HEK293T (cell line): ENCODE measurements at regions not wholly inside any gene's neighbourhood (a gene's known extent, or its start where the extent isn't known, plus 50 kb on each side); places are given as distances from the start of the nearest gene placed in this dataset.

Source experiments
- ARNT ChIP-seq: fragments of 450-650 bp; IDR thresholded peaks from 2 replicates; pipeline ENCODE4 v1.6.1; 2017; ENCODE audit warnings: mild to moderate bottlenecking
- BHLHE40 ChIP-seq: fragments of 450-650 bp; IDR thresholded peaks from 2 replicates; pipeline ENCODE4 v1.6.1; 2016; ENCODE audit warnings: mild to moderate bottlenecking, moderate library complexity, borderline replicate concordance
- CTBP1 ChIP-seq: fragments of 450-650 bp; IDR thresholded peaks from 2 replicates; pipeline ENCODE4 v1.6.1; 2016; ENCODE audit warnings: borderline replicate concordance
- ELF4 ChIP-seq: fragments of 450-650 bp; IDR thresholded peaks from 2 replicates; pipeline ENCODE4 v1.6.1; 2017; ENCODE audit warnings: antibody characterized with exemption
- FOXA1 ChIP-seq: fragments of 450-650 bp; IDR thresholded peaks from 2 replicates; pipeline ENCODE4 v1.6.1; 2016; ENCODE audit warnings: mild to moderate bottlenecking
- FOXK2 ChIP-seq: fragments of 450-650 bp; IDR thresholded peaks from 2 replicates; pipeline ENCODE4 v1.6.1; 2016; ENCODE audit warnings: mild to moderate bottlenecking
- L3MBTL2 ChIP-seq: fragments of 450-650 bp; conservative IDR thresholded peaks from 2 replicates; pipeline ENCODE4 v1.6.1; 2016; ENCODE audit warnings: mild to moderate bottlenecking
- LEF1 ChIP-seq: fragments of 450-650 bp; IDR thresholded peaks from 2 replicates; pipeline ENCODE4 v1.6.1; 2017; ENCODE audit warnings: mild to moderate bottlenecking, borderline replicate concordance
- SUZ12 ChIP-seq: fragments of 450-650 bp; IDR thresholded peaks from 2 replicates; pipeline ENCODE4 v1.6.1; 2016; ENCODE audit warnings: mild to moderate bottlenecking
- TARDBP ChIP-seq: fragments of 450-650 bp; IDR thresholded peaks from 2 replicates; pipeline ENCODE4 v1.6.1; 2016
- ZNF384 ChIP-seq: fragments of 450-650 bp; IDR thresholded peaks from 2 replicates; pipeline ENCODE4 v1.6.1; 2016
- TF ChIP-seq, protein P1 (sequence below): fragments of 450-650 bp; IDR thresholded peaks from 2 replicates; pipeline ENCODE4 v1.6.1; 2016

DNA sequence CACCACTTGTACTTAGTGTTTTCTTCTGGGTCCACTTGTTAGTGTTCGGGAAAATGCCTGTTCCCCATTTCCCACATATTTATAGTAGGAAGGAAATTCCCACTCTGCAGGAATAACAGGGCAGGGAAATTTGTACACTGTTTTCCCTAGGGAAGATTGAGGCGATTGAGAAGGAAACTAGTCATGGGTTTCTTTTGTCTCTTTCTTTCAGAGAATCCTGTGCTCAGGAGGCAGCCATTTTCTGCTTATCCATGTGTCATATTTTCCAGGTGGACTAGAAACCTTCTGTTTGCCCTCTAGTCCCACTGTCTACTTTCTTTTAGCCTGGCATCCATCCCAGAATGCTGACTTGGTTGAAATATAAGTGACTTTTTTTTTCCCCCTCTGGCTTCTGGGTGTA, 299.1 kb upstream of the ANKRD50 start:
- TF ChIP-seq BHLHE40 (no peak), FOXK2 (no peak), TARDBP (no peak), ELF4 (no peak), ARNT (no peak), ZNF384 (no peak), LEF1 (no peak), SUZ12 (no peak), FOXA1 (no peak), CTBP1 (no peak), L3MBTL2 (no peak)
- TF ChIP-seq, protein P1, sequence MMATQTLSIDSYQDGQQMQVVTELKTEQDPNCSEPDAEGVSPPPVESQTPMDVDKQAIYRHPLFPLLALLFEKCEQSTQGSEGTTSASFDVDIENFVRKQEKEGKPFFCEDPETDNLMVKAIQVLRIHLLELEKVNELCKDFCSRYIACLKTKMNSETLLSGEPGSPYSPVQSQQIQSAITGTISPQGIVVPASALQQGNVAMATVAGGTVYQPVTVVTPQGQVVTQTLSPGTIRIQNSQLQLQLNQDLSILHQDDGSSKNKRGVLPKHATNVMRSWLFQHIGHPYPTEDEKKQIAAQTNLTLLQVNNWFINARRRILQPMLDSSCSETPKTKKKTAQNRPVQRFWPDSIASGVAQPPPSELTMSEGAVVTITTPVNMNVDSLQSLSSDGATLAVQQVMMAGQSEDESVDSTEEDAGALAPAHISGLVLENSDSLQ: no peak
